ENCODE measurements at regions not wholly inside any gene's neighbourhood (a gene's known extent, or its start where the extent isn't known, plus 50 kb on each side); places are given as distances from the start of the nearest gene placed in this dataset.

GRCh38 chr10:10870523-10871241 is 147.0 kb upstream of the CELF2 start:
- no peak for FAIRE-seq

GRCh38 chr10:10871352-10871751 is 146.3 kb upstream of the CELF2 start:
- no peak for FAIRE-seq

GRCh38 chr10:10872035-10872673 is 145.5 kb upstream of the CELF2 start:
- no peak for FAIRE-seq

GRCh38 chr10:10872764-10873163 is 144.9 kb upstream of the CELF2 start:
- FAIRE-seq, result no peak

- no peak for FAIRE-seq
These were observed 144.4 kb upstream of the CELF2 start for GRCh38 chr10:10873289-10873688.

GRCh38 chr10:10873915-10874314 is 143.8 kb upstream of the CELF2 start:
- FAIRE-seq, result no peak

GRCh38 chr10:10878963-10879362 is 138.7 kb upstream of the CELF2 start:
- no peak for FAIRE-seq

- no peak for FAIRE-seq
These were observed 136.4 kb upstream of the CELF2 start for GRCh38 chr10:10881117-10881813.

GRCh38 chr10:10883737-10884136 is 133.9 kb upstream of the CELF2 start:
- no peak for FAIRE-seq

- no peak for FAIRE-seq
These were observed 130.7 kb upstream of the CELF2 start for GRCh38 chr10:10886861-10887531.

GRCh38 chr10:10891124-10892082 is 126.3 kb upstream of the CELF2 start:
- no peak for FAIRE-seq

GRCh38 chr10:10892290-10892875 is 125.3 kb upstream of the CELF2 start:
- no peak for FAIRE-seq

- FAIRE-seq, result no peak
These were observed 120.3 kb upstream of the CELF2 start for GRCh38 chr10:10897400-10897799.

- no peak for FAIRE-seq
These were observed 115.8 kb upstream of the CELF2 start for GRCh38 chr10:10901906-10902305.

- FAIRE-seq, result no peak
These were observed 114.7 kb upstream of the CELF2 start for GRCh38 chr10:10902951-10903350.

GRCh38 chr10:10903620-10904019 is 114.1 kb upstream of the CELF2 start:
- no peak for FAIRE-seq

GRCh38 chr10:10910634-10911033 is 107.0 kb upstream of the CELF2 start:
- no peak for FAIRE-seq

GRCh38 chr10:10911035-10911434 is 106.6 kb upstream of the CELF2 start:
- no peak for FAIRE-seq

GRCh38 chr10:10911471-10911921 is 106.2 kb upstream of the CELF2 start:
- no peak for FAIRE-seq

GRCh38 chr10:10914144-10914543 is 103.5 kb upstream of the CELF2 start:
- no peak for FAIRE-seq

- FAIRE-seq, result no peak
These were observed 102.5 kb upstream of the CELF2 start for GRCh38 chr10:10915215-10915614.

GRCh38 chr10:10917031-10917430 is 100.6 kb upstream of the CELF2 start:
- FAIRE-seq, result no peak
